ENCODE measurements at regions not wholly inside any gene's neighbourhood (a gene's known extent, or its start where the extent isn't known, plus 50 kb on each side); places are given as distances from the start of the nearest gene placed in this dataset.

DNA sequence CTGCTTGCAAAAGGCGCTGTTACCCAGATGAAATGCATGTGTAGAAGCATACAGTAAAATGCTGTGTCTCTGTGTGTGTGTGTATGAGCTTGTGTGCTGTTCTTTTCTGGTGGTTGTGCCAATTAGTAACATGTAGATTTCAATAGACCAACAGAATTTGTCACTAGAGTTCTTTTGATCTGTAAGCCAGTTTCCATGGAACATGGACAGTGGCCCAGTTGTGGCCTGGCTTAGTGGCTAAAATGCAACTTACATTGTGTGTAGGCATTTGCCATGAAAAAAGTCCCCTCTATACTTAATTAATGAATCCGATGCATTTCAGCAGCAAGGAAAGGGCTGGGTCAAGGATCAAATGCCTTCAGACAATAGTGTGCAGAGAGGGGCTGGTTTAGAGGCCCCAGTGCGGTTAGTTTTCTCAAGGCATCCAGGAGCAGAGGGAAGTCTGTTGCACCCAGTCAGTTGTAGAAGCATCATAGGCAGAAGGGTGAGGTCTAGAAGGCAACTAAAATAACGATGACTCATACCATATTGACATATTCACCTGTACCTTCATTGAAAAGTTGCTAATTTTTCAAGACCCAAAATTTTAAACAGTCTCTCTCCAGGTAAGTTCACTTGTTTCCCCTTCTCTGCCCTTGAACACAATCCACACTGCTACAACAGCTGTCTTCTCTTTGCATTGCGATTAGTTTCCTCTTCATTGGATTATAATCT lies 366.9 kb upstream of the SPRED2 start:
- no peaks in the 10 kb centered on the region for H3K27me3 ChIP-seq (ENCODE audit: control insufficient read depth, insufficient read depth, low read length, poor library complexity, severe bottlenecking)
- H3K4me1 ChIP-seq (ENCODE audit: control insufficient read depth, insufficient read depth, low read length), result peaks cover 8% of the 10 kb centered on the region
- H3K36me3 ChIP-seq (ENCODE audit: control insufficient read depth, insufficient read depth, low read length), result no peaks in the 10 kb centered on the region
- no peaks in the 10 kb centered on the region for H3K9me3 ChIP-seq (ENCODE audit: control insufficient read depth, low read length)
- WGBS, 2 experiments, result 84 to 95% methylated on average over 4 to 5 of the region's 5 CpGs
- no peak overlapping the region for H3K27ac ChIP-seq (ENCODE audit: insufficient read depth, low read depth, low read length, poor library complexity, severe bottlenecking)
- no peak overlapping the region for H3K4me3 ChIP-seq (ENCODE audit: insufficient read depth, low read depth, low read length)

GRCh38 chr2:65798641-65799040 lies 366.2 kb upstream of the SPRED2 start:
- Histone ChIP-seq H3K27me3 (ENCODE audit: control insufficient read depth, insufficient read depth, low read length, poor library complexity, severe bottlenecking) (no peaks in the 10 kb centered on the region), H3K4me3 (ENCODE audit: insufficient read depth, low read depth, low read length) (no peak overlapping the region), H3K27ac (ENCODE audit: insufficient read depth, low read depth, low read length, poor library complexity, severe bottlenecking) (no peak overlapping the region), H3K4me1 (ENCODE audit: control insufficient read depth, insufficient read depth, low read length) (peaks cover 8% of the 10 kb centered on the region), H3K9me3 (ENCODE audit: control insufficient read depth, low read length) (no peaks in the 10 kb centered on the region), H3K36me3 (ENCODE audit: control insufficient read depth, insufficient read depth, low read length) (no peaks in the 10 kb centered on the region)
- WGBS, 2 experiments, result 90 to 91% methylated on average over 9 to 11 of the region's 11 CpGs

DNA sequence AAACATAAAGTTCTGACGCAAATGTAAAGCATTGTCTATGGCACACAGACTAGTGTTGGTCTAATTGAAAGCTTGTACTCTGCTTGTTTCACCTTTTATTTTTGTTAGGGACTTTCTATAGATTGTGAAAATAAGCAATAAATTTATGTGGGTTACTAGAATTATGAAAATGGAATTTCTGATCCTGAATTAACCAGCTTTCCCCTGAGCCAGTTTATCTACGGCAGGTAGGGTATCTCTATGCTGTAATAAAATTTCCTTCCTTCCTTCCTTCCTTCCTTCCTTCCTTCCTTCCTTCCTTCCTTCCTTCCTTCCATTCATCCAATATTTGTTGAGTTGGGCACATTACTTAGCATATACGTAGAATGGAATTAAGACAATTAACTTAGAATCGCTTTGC lies 362.6 kb upstream of the SPRED2 start:
- no peaks in the 10 kb centered on the region for H3K9me3 ChIP-seq (ENCODE audit: control insufficient read depth, low read length)

DNA sequence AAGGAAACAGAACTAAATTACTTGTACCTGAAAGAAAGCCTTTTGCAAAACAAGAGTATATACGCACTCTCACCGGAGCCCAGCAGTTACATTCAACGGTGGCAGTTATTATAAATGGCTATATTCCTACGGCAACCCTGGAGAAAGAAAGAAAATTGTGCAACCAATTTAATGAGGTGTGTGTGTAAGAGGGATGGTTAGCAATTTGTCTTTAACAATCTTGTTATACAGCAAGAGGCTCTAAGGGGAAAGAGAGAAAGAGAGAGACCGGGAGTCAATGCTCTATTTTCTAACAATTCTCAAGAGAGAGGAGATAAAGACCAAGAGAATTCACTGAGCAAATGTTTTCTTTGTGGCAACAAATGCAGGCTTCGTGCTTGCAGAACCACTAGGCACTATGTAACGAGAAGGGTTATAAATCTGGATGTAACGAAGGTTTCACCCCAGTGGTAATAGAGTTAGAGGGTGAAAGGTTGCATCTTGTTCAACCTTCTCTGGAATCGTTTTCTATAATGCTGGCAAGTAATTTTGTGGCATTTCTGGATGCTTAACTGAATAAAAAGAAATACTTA lies 359.1 kb upstream of the SPRED2 start:
- no peaks in the 10 kb centered on the region for H3K9me3 ChIP-seq (ENCODE audit: control insufficient read depth, low read length)
- no peak overlapping the region for H3K27ac ChIP-seq (ENCODE audit: insufficient read depth, low read depth, low read length, poor library complexity, severe bottlenecking)
- H3K4me3 ChIP-seq (ENCODE audit: insufficient read depth, low read depth, low read length), result no peak overlapping the region
- WGBS, 2 experiments, result 93 to 95% methylated on average over 9 of the region's 9 CpGs
- no peaks in the 10 kb centered on the region for H3K36me3 ChIP-seq (ENCODE audit: control insufficient read depth, insufficient read depth, low read length)
- H3K27me3 ChIP-seq (ENCODE audit: control insufficient read depth, insufficient read depth, low read length, poor library complexity, severe bottlenecking), result no peaks in the 10 kb centered on the region
- no peaks in the 10 kb centered on the region for H3K4me1 ChIP-seq (ENCODE audit: control insufficient read depth, insufficient read depth, low read length)

More for the DNA sequence above, 362.6 kb upstream of the SPRED2 start:
- Histone ChIP-seq H3K27me3 (ENCODE audit: control insufficient read depth, insufficient read depth, low read length, poor library complexity, severe bottlenecking) (no peaks in the 10 kb centered on the region), H3K36me3 (ENCODE audit: control insufficient read depth, insufficient read depth, low read length) (no peaks in the 10 kb centered on the region), H3K4me3 (ENCODE audit: insufficient read depth, low read depth, low read length) (no peak overlapping the region), H3K27ac (ENCODE audit: insufficient read depth, low read depth, low read length, poor library complexity, severe bottlenecking) (no peak overlapping the region), H3K4me1 (ENCODE audit: control insufficient read depth, insufficient read depth, low read length) (peaks cover 8% of the 10 kb centered on the region)
- WGBS, 2 experiments, result 92 to 93% methylated on average over 3 of the region's 4 CpGs

DNA sequence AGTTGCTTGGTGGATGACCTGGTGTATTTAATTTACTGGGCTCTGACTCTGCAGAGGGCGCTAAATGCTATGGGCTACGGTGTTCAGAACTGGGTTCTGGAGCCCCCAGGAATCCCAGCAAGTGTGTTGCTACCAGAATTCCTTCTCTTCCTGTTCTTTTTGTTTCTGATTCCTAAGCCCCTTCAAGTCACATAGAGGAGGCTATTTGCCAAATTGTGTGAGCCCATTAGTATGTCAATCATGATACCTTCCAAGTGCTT lies 358.2 kb upstream of the SPRED2 start:
- no peaks in the 10 kb centered on the region for H3K4me1 ChIP-seq (ENCODE audit: control insufficient read depth, insufficient read depth, low read length)
- H3K36me3 ChIP-seq (ENCODE audit: control insufficient read depth, insufficient read depth, low read length), result no peaks in the 10 kb centered on the region
- H3K27ac ChIP-seq (ENCODE audit: insufficient read depth, low read depth, low read length, poor library complexity, severe bottlenecking), result no peak overlapping the region
- no peaks in the 10 kb centered on the region for H3K9me3 ChIP-seq (ENCODE audit: control insufficient read depth, low read length)
- H3K27me3 ChIP-seq (ENCODE audit: control insufficient read depth, insufficient read depth, low read length, poor library complexity, severe bottlenecking), result no peaks in the 10 kb centered on the region
- no peak overlapping the region for H3K4me3 ChIP-seq (ENCODE audit: insufficient read depth, low read depth, low read length)
- WGBS, 2 experiments, result 65 to 68% methylated on average over 2 of the region's 2 CpGs

GRCh38 chr2:65789923-65790675 lies 357.7 kb upstream of the SPRED2 start:
- 93% methylated on average over 30 of the region's 30 CpGs for WGBS, 2 experiments
- no peaks in the 10 kb centered on the region for H3K4me1 ChIP-seq (ENCODE audit: control insufficient read depth, insufficient read depth, low read length)
- no peak overlapping the region for H3K27ac ChIP-seq (ENCODE audit: insufficient read depth, low read depth, low read length, poor library complexity, severe bottlenecking)
- H3K27me3 ChIP-seq (ENCODE audit: control insufficient read depth, insufficient read depth, low read length, poor library complexity, severe bottlenecking), result no peaks in the 10 kb centered on the region
- no peaks in the 10 kb centered on the region for H3K36me3 ChIP-seq (ENCODE audit: control insufficient read depth, insufficient read depth, low read length)
- H3K9me3 ChIP-seq (ENCODE audit: control insufficient read depth, low read length), result no peaks in the 10 kb centered on the region
- H3K4me3 ChIP-seq (ENCODE audit: insufficient read depth, low read depth, low read length), result no peak overlapping the region

DNA sequence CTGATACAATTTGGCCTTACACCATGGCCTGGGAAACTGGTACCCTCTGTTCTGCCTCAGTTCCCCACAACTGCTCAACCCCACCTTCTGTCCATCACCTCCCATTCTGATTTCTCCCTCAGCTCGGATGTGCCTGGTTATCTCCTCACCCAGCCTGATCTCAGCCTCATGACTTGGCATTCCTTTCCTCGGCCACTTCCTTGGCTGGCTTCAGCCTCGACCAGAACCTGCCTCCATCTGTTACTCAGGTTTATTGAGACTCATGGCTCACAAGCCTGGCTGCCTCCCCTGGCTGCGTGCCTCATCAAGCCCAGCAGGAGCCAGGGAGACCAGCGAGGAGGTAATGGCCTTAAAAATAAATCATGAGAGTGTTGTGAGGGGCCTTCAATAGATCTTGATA lies 356.2 kb upstream of the SPRED2 start:
- Histone ChIP-seq H3K36me3 (ENCODE audit: control insufficient read depth, insufficient read depth, low read length) (no peaks in the 10 kb centered on the region), H3K9me3 (ENCODE audit: control insufficient read depth, low read length) (no peaks in the 10 kb centered on the region), H3K27me3 (ENCODE audit: control insufficient read depth, insufficient read depth, low read length, poor library complexity, severe bottlenecking) (no peaks in the 10 kb centered on the region), H3K27ac (ENCODE audit: insufficient read depth, low read depth, low read length, poor library complexity, severe bottlenecking) (no peak overlapping the region), H3K4me1 (ENCODE audit: control insufficient read depth, insufficient read depth, low read length) (no peaks in the 10 kb centered on the region), H3K4me3 (ENCODE audit: insufficient read depth, low read depth, low read length) (no peak overlapping the region)
- 92 to 95% methylated on average over 5 of the region's 5 CpGs for WGBS, 2 experiments

DNA sequence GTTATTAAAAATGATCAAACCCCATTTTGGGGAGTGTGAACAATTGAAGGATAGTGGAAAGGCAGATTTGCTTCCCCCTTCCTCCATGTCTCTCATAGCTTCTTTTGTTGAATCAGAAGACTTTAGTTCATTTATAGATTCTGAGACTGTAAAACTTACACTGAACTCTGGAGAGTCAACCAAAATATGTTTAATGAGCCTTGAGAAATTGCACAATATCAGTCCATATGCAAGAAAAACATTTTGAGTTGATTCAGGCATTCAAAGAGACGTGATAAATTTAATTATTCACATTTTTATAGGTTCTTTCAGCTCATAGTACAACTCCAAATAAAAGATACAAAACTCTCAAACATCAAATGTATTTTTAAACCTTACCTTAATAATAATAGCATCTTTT lies 354.4 kb upstream of the SPRED2 start:
- WGBS, 2 experiments, result 92 to 100% methylated on average over 1 of the region's 1 CpG
- Histone ChIP-seq H3K9me3 (ENCODE audit: control insufficient read depth, low read length) (no peaks in the 10 kb centered on the region), H3K27me3 (ENCODE audit: control insufficient read depth, insufficient read depth, low read length, poor library complexity, severe bottlenecking) (no peaks in the 10 kb centered on the region), H3K27ac (ENCODE audit: insufficient read depth, low read depth, low read length, poor library complexity, severe bottlenecking) (no peak overlapping the region), H3K4me1 (ENCODE audit: control insufficient read depth, insufficient read depth, low read length) (no peaks in the 10 kb centered on the region), H3K4me3 (ENCODE audit: insufficient read depth, low read depth, low read length) (no peak overlapping the region), H3K36me3 (ENCODE audit: control insufficient read depth, insufficient read depth, low read length) (no peaks in the 10 kb centered on the region)

GRCh38 chr2:65786007-65786717 lies 353.8 kb upstream of the SPRED2 start:
- WGBS, 2 experiments, result 81 to 100% methylated on average over 2 of the region's 2 CpGs
- no peaks in the 10 kb centered on the region for H3K36me3 ChIP-seq (ENCODE audit: control insufficient read depth, insufficient read depth, low read length)
- no peaks in the 10 kb centered on the region for H3K9me3 ChIP-seq (ENCODE audit: control insufficient read depth, low read length)
- no peaks in the 10 kb centered on the region for H3K4me1 ChIP-seq (ENCODE audit: control insufficient read depth, insufficient read depth, low read length)
- no peaks in the 10 kb centered on the region for H3K27me3 ChIP-seq (ENCODE audit: control insufficient read depth, insufficient read depth, low read length, poor library complexity, severe bottlenecking)
- no peak overlapping the region for H3K4me3 ChIP-seq (ENCODE audit: insufficient read depth, low read depth, low read length)
- no peak overlapping the region for H3K27ac ChIP-seq (ENCODE audit: insufficient read depth, low read depth, low read length, poor library complexity, severe bottlenecking)

DNA sequence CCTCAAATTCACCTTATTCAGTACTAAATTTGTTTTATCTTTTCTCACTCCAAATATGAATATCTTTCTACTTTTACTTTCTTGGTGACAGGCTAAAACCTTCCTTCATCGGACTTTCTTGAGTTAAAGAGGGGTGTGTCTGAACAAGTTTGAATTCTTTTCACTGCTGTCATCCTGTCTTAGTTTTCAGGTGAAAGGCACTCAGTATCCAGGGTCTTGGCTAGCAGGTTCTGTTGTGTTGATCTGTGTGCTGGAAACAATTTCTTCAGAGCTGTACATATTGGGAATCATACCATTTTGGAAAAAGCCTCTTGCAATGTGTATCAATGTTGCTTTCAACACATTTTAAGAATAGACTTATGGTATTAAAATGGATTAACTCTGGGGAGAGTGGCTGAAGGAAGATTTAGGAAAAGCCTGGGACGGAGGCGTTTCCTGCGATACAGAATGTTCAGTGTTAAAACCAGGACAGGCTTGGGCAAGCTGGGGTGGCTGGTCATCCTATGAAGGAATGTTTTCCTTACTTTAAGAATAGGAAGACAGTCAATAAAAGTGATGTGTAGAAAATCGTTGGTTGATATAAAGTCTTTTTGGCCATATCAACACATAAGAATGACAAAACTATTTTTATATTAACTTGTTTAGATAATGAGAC lies 350.7 kb upstream of the SPRED2 start:
- no peak overlapping the region for H3K4me3 ChIP-seq (ENCODE audit: insufficient read depth, low read depth, low read length)
- H3K27me3 ChIP-seq (ENCODE audit: control insufficient read depth, insufficient read depth, low read length, poor library complexity, severe bottlenecking), result no peaks in the 10 kb centered on the region
- no peak overlapping the region for H3K27ac ChIP-seq (ENCODE audit: insufficient read depth, low read depth, low read length, poor library complexity, severe bottlenecking)
- 98 to 99% methylated on average over 4 of the region's 5 CpGs for WGBS, 2 experiments
- H3K36me3 ChIP-seq (ENCODE audit: control insufficient read depth, insufficient read depth, low read length), result no peaks in the 10 kb centered on the region
- no peaks in the 10 kb centered on the region for H3K9me3 ChIP-seq (ENCODE audit: control insufficient read depth, low read length)
- H3K4me1 ChIP-seq (ENCODE audit: control insufficient read depth, insufficient read depth, low read length), result no peaks in the 10 kb centered on the region
